GM21786 (cell line): ENCODE measurements at regions not wholly inside any gene's neighbourhood (a gene's known extent, or its start where the extent isn't known, plus 50 kb on each side); places are given as distances from the start of the nearest gene placed in this dataset.
"Not testable (repeated sequence)": the region's sequence is repeated elsewhere in the genome, so short reads cannot be mapped to it uniquely, and the experiment has no call there.

Experiments
- ATAC-seq: cut with Tn5 transposase; IDR thresholded peaks from one replicate; pipeline ENCODE4 v1.9.1; 2021; ENCODE audit not compliant: unreplicated experiment

DNA sequence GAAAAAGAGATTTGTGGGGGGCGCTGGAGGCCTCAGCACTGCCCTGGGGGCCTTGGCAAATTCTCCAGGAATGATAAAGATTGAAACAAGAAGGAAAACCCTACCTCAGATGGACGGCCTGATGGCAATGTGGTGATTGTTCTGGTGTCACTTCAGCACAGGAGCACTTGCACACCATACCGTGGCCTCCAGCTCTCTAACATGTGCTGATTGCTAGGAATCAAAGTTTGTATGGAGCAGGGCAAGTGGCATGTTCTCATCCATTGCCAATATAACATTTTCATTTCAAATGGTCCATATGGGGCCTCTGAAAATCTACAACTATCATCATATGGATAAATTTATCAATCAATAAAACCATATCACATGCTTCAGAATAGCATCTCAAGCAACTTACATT lies 253.0 kb downstream of the DEPDC1B start:
- ATAC-seq: no peak

DNA sequence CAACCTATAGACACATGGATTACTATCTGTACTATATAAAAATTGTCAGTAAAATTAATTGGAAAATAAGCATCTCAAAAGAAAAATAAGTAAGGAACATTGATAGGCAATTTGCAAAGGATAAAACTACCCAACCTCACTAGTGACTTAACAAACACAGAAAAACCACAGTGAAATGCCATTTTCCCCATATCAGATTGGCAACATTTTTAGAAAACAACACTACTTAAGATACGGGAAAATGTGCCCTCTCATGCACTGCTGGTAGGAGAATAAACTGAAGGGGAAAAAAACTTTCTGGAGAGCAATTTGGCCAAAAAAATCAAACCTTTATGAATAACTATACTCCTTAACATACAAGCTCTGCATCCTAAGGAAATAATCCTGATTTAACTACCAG lies 254.0 kb downstream of the DEPDC1B start:
- no peak for ATAC-seq

DNA sequence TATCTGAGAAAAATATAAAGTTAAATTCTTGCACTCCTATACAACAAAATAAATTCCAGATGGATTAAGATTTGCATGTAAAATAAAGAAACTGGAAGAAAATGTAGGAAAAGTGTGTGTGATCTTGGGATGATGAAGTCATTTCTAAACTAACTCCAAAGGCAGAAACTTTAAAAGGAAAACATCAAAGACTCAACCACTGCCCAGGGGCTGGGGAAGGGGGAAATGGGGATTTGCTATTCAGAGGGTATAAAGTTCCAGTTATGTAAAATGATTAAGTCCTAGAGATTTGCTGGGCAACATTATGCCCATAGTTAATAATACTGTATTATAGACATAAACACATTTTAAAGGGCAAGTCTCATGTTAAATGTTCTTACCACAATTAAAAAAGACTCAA lies 254.5 kb downstream of the DEPDC1B start:
- no peak for ATAC-seq

DNA sequence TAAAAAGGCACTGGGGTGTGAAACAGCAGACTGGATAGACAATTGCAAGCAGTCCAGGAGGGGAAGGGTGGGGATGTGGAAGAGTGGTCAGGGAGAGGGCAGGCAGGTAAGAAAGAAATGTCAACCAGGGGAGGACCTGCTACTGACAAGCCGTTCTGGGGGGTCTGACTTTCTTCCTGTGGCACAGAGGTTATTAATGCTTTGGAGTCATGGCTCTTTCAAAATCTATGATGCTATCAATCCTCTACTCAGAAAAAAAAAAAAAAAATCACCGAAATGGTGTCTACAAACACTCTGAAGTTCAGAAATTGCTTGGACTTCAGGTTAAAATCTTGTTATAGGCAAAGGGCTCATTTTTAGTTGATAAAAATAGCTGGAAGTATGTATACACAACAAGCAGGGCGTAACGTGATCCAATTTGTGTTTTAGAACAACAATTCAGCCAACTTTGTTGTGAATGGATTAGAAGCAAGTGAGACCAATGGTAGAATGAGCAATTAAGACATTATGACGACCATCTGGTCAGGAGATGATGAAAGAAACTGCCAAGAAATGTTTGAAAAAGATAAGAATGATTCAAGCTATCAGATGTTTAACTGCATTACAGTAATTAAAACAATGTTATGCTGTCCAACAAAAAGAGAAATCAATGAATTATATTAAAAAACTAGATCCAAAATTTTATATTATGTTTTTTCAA lies 255.2 kb downstream of the DEPDC1B start:
- ATAC-seq: no peak

DNA sequence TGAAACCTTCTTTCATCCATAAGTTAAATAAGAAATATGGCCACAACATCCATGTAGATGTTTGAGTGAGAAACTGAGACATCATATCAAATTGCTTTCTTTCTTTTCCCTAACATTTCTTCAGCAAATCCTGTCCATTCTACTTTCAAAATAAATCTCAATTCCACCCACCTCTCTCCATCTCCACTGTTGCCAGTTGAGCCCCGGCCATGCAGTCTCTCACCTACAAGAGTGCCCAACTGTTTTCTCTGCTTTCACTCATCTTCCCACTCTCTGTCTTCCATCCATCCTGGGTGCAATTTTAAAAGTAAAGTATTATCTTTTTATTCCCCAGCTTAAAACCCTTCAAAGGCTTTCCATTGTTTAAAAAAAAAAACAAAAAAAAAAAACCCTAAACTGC lies 260.4 kb downstream of the DEPDC1B start:
- ATAC-seq: no peak

DNA sequence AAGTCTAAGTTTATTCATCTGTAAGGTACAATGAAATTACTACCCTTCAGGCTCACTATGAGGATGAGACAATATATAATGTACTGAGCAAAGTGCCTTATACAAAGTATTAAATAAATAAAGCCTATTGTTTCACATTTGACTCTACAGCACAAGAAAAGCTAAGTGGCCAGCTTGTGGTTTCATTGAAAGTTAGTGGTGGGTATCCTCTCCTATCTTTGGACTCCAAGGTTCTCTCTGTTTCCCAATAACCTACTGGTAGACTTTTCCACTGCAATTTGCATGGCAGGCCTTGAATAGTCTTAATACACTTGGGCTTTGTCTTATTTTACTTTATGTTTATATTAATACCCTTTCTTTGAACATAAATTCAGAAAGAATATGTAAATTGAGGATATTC lies 262.7 kb downstream of the DEPDC1B start:
- no peak for ATAC-seq

DNA sequence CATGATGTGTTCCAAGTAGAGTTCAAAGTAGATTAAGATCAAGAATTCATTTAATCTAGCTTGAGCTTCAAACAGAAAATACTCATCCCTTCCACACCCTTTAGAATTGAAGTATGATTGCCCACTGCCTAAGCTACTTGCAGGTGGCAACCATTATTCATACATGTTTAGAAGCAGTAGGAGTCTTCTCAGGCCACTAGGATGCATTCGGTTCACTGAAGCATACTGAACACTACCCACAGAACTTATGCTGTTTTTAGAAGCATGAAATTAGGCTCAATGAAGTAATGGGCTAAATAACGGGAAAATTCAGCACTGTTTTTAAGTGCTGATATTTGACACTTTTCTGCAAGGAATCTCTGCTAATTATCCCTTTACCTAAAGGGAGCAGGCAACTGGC lies 263.4 kb downstream of the DEPDC1B start:
- ATAC-seq: peak; percentile 74

DNA sequence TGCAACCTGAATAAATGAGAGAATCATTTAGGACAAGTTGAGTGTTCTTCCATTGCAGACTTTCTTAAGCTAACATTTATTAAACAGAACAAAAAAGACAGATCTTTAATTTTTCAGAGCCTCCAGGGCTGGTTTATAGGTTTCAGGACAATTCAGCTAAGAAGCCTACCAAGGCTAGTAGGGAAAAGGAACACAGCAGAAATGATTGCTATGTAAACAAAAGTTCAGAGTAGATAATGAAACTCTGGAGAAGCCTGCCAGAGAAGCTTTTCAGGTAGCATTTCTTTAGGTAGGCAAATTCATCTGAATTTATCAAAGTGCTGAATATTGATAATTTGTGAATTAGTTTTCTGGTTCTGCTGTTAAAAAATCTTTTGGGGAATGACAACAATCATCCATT lies 264.2 kb downstream of the DEPDC1B start:
- ATAC-seq: no peak

DNA sequence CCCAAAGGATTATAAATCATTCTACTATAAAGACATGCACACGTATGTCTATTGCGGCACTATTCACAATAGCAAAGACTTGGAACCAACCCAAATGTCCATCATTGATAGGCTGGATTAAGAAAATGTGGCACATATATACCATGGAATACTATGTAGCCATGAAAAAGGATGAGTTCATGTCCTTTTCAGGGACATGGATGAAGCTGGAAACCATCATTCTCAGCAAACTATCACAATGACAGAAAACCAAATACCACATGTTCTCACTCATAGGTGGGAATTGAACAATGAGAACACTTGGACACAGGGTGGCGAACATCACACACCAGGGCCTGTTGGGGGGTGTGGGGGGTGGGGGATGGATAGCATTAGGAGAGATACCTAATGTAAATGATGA lies 273.8 kb downstream of the DEPDC1B start:
- ATAC-seq: not testable (repeated sequence)

DNA sequence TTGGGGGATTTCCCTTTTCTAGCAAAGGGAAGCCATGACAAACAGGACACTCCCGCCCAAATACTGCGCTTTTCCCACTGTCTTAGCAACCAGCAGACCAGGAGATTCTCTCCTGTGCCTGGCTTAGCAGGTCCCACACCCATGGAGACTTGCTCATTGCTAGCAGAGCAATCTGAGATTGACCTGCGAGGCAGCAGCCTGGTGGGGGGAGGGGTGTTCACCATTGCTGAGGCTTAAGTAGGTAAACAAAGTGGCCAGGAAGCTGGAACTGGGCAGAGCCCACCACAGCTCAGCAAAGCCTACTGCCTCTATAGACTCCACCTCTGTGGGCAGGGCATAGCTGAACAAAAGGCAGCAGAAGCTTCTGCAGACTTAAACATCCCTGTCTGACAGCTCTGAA lies 279.2 kb downstream of the DEPDC1B start:
- ATAC-seq: not testable (repeated sequence)

DNA sequence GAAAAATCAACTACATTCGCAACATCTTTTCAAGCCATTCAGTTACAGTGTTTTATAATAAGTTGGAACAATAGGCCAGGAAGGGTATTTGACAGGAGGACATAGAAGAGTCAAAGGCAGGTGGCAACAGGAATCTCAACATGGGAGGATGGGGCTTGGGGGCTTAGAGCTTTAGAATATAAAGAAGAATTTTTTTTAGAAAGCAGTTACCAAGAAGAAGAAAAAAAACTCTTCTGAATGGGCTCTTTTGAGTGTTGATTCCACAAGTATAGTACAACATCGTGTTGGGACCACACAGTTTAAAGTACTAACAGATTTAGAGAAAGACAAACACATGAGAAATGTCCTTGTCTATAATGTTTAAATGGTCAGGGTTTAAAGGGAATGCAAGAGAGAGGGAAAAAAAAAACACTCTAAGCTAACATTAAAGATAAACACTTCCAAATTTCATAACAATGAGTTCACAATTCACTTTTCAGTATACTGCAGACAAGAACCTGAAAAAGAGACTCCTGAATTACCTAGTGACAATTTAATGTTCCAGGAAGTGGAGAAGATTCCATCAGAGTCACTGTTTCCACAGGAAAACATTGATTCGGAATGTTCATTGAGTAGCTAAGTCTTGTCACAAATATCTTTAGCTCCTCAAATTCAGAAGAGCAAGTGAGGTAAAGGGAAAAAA lies 282.3 kb downstream of the DEPDC1B start:
- no peak for ATAC-seq

DNA sequence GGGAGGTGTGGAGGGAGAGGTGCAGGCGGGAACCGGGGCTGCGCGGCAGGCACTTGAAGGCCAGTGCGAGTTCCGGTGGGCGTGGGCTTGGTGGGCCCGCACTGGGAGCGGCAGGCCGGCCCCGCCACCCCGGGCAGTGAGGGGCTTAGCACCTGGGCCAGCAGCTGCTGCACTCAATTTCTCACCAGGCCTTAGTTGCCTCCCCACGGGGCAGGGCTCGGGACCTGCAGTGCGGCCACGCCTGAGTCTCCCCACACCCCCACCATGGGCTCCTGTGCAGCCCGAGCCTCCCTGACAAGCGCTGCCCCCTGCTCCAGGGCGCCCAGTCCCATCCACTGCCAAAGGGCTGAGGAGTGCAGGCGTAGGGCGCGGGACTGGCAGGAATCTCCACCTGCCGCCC lies 284.5 kb downstream of the DEPDC1B start:
- no peak for ATAC-seq

DNA sequence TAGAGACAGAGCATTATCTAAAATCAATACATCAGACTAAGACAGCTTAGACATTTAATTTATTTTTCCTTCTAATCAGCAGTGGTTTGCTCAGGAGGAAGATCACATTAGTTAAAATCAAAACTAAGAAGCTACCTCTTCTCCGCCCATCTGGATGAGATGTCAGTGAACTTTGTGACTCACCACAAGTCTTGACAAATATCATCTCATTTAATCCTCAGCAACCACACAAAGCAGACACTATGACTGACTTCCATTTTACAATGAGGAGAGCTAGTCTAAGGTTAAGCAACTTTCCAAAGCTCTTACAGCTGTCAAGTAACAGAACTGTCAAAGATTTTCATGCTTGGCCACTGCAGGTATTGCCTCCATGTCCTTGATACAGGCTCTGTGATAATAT lies 289.5 kb downstream of the DEPDC1B start:
- no peak for ATAC-seq

DNA sequence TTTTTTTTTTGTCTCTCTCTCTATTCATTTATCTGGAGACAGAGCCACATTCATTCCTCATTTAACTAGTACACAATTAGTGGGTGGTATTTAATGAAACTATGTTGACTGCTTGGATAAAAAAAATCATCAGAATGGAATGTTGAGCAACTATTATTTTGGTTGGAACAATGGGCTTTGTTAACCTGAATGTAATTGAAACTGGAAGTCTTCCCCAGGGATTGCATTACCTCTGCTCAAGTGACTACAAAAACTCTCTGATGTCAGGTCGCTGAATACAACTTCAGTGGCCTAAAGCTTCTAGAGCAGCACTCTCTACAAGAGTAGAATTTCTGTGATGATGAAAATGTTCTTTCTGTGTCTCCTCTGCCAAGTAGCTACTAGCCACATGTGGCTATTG lies 295.8 kb downstream of the DEPDC1B start:
- ATAC-seq: no peak

DNA sequence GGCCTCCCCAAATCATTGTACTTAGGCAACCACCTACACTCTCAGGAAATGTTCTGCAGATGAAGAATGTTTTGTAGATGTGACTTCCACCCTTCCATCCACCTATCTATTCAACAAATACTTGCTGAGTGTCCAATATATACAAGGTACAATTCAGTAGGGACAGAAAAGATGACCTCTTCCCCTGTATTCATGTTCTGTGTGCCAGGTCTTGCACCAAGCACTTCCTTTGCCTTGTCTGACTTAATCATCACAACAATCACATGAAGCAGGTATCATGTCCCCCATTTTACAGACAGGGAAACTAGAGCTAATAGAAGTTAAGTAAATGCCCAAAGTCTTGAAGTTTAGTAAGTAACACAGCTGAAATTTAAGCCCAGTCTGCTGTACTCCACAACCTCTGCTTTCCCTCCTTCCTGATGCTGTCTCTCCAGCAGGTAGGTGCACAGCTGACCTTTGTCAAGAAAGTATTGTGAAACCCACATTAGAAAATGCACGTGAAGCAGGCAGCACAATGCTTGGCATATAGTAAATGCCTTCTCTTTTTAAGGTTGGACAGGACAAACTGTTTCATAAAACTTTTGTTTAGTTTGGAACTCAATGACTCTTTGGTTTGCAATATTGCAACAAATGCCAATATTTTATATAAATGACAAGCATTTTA lies 296.5 kb downstream of the DEPDC1B start:
- ATAC-seq: no peak

DNA sequence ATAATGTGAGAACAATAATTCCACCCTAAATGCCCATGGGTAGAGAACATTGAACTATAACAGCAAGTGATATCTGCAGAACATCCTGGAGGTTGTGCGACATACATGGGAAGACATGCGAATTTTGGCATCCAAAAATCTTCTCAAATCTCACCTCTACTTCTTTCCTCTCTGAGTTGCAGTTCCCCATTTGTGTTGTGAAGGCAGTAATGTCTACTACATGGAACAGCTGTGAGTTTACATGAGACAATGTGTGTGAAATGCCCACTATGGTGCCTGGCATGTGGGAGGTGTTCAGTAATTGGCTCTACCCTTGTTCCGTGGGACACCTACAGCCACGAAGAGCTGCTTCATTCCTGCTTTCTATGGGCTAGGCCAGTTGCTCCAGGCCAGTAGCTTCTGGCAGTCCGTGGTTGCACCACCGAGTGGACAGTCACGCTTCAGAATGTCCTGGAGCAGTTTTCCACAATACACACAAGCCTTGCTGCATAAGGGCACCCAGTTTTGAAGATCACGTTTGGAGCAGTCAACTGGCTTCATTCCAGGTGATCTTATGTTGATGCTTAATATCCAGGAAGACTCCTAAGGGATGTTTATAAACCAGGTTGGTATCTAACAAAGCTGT lies 297.7 kb downstream of the DEPDC1B start:
- no peak for ATAC-seq

DNA sequence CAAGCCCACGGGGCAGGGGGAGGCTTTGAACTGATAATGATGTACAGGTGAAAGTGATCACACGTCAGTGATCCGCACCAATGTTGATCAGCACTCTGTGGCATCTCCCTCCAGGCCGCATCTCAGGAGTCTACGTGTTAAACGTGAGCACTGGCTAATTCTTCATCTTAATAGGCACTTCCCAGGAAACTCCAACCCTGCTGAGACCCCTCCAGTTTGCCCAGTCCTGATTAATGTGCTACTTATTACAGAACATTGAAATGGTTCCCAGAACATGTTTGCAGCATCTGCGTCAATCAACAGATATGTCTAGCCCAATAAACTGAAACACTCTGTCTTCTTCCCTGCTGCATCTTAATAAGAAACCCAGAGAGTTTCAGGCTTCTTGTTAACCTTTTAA lies 298.4 kb downstream of the DEPDC1B start:
- ATAC-seq: no peak

DNA sequence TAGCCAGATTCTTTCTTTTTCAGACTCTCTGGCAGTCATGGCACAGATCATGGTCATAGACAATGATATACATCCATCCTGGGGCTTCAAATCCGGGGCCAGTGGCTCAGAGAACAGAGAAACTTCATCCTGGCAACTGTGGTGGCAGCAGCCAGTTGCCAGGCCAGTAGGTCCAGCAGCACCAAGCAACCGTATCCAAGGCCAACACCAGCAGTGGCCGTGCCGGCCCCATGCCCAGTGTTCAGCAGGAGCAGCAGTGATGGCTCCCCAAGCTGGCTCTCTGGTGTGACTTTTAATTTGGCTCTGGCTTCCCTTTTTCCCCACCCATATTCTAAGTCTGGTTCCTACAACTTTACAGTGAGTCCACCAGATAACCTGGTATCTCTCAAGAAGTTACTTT lies 300.5 kb downstream of the DEPDC1B start:
- ATAC-seq: no peak

DNA sequence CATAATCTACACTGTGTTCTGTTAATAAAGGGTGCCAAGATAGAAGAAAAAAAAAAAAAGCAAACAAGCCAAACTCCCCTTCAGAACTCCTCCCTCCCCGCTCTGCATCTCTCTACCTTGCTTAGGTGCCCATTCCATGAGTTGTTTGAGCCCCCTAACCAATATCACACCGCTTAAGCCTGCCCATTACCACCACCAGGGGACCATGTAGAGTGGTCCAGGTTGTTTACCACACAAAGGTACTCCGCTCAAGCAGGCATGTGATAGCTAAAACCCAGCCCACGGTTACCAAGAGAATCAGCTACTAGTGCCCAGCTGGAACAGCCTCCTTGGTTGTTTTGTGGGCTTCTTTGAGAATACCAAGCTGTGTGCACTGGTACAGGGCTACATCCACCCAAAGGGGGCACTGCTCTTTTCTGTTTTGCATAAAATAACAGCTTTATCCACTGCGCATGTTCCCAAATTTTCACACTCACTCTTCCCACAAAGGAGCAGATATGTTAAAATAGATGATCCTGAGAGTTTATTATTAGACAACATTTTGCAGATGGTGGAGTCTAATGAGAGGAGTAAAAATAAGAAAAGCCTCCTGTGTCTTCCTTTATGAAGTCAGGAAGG lies 304.1 kb downstream of the DEPDC1B start:
- no peak for ATAC-seq

DNA sequence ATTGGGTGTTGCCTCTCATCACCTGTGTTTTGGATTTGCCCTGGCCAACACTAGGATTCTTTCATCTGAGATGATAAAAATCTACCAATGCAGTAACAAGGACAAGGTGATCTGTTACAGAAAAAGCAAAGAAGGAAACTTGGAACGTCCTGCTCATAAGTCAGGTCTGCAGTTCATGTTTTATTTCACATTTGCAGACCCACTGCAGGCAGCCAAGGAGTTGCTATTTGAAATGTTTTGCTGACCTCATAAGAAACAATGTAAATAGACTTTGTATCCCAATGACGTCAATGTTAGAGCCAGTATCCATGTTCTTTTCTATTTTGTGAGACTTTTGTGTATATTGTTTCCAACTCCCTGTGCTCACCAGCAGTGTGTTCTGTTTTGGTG lies 312.9 kb downstream of the DEPDC1B start:
- no peak for ATAC-seq

DNA sequence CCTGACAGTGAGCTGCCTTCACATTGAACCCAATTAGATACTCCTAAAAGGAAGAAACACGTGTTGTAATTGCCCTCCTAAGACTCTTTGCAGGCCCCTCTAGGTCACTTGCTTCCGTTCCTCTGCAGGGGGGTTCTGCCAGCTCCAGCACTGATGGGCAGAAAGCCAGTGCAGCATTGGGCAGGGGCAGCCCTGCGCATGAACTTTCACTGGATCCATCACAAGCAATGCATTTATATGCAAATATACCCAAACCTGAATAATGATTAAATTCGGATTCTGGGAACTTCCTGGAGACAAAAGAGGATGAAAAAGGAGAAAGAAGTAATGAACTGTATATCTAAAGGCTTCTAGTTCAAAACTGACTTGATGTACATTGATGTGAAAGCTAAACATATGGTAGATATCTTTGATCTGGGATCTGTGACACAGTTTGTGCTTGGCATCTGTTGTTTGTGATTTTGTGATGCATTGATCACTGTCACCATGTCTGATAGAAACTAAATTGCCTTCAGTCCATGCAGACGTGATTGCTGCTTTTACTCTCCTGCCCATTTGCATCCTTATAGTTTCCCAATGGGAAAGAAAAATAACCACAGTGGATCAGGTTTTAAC lies 313.4 kb downstream of the DEPDC1B start:
- ATAC-seq: no peak
